ENCODE measurements at regions not wholly inside any gene's neighbourhood (a gene's known extent, or its start where the extent isn't known, plus 50 kb on each side); places are given as distances from the start of the nearest gene placed in this dataset.

- Histone ChIP-seq H2AK5ac (ENCODE audit: low read depth, low read length) (no peak overlapping the region), H2BK20ac (ENCODE audit: low read depth, low read length) (no peak overlapping the region), H3K79me1 (ENCODE audit: low read depth in 1 of 2, low read length in 2 of 2) (no peaks in the 10 kb centered on the region), H3K4ac (ENCODE audit: low read depth, low read length) (no peak overlapping the region), H4K8ac (ENCODE audit: low read depth in 2 of 2, low read length in 2 of 2) (no peak overlapping the region), H2BK15ac (ENCODE audit: low read depth, low read length) (no peak overlapping the region), H3K27ac (ENCODE audit: insufficient read depth, low read length) (no peak overlapping the region), H3K27me3 (ENCODE audit: control insufficient read depth, insufficient read depth, low read length) (no peaks in the 10 kb centered on the region), H3K14ac (replicated peaks; ENCODE audit: low read depth, low read length) (no peak overlapping the region), H3K4me3 (ENCODE audit: insufficient read depth, low read depth, low read length) (no peak overlapping the region), H2BK5ac (ENCODE audit: low read depth, low read length, poor library complexity, severe bottlenecking) (no peak overlapping the region), H3K23ac (ENCODE audit: low read depth, low read length) (no peak overlapping the region), H4K20me1 (ENCODE audit: insufficient read depth, low read length) (no peaks in the 10 kb centered on the region), H3K18ac (ENCODE audit: low read depth, low read length) (no peak overlapping the region), H3K9me1 (ENCODE audit: insufficient read depth, low read length) (no peaks in the 10 kb centered on the region), H3K36me3 (ENCODE audit: control insufficient read depth, insufficient read depth, low read length) (no peaks in the 10 kb centered on the region), H3K9me3 (ENCODE audit: control insufficient read depth, insufficient read depth, low read length) (peaks cover 7% of the 10 kb centered on the region), H2BK120ac (ENCODE audit: low read depth, low read length) (no peak overlapping the region), H3K9ac (ENCODE audit: low read depth, low read length) (no peak overlapping the region), H2AFZ (replicated peaks; ENCODE audit: low read length, poor library complexity) (no peak overlapping the region), H4K91ac (ENCODE audit: insufficient read depth, low read depth, low read length) (no peak overlapping the region), H2AK9ac (replicated peaks; ENCODE audit: low read depth, low read length, poor library complexity) (no peak overlapping the region), H4K5ac (ENCODE audit: low read depth, low read length) (no peak overlapping the region), H3K4me1 (ENCODE audit: control insufficient read depth, insufficient read depth, low read length) (no peaks in the 10 kb centered on the region), H3K4me2 (ENCODE audit: low read depth, low read length) (no peak overlapping the region), H3K56ac (ENCODE audit: extremely low read depth, insufficient read depth, low read length) (no peak overlapping the region)
- dilution Hi-C loops (cut with HindIII; ENCODE audit: low sequenced_read_pairs, unreplicated experiment) (no loop called here), intact Hi-C loops (cut with micrococcal nuclease) (no loop called here), in situ Hi-C loops (cut with MboI; ENCODE audit: low sequenced_read_pairs) (no loop called here)
- TF ChIP-seq POLR2A (IDR thresholded peaks at IDR 0.05; ENCODE audit: low read depth, low read length): no peak
- no peak for TF ChIP-seq CTCF (conservative IDR thresholded peaks at IDR 0.05; ENCODE audit: low read depth, low read length)
- no peak for TF ChIP-seq CHD1 (IDR thresholded peaks at IDR 0.05; ENCODE audit: low read depth, low read length)
- TF ChIP-seq MXI1 (IDR thresholded peaks at IDR 0.05; ENCODE audit: borderline replicate concordance, low read depth, low read length): no peak
- TF ChIP-seq RAD21 (IDR thresholded peaks at IDR 0.05; ENCODE audit: low read length): no peak
- no peak for TF ChIP-seq RCOR1 (IDR thresholded peaks at IDR 0.05; ENCODE audit: insufficient replicate concordance, low read length)
- no peak for TF ChIP-seq RFX5 (IDR thresholded peaks at IDR 0.05; ENCODE audit: low read depth, low read length)
- no peak for TF ChIP-seq NFE2L2 (IDR thresholded peaks at IDR 0.05; ENCODE audit: low read depth, low read length)
- no peak for TF ChIP-seq USF2 (IDR thresholded peaks at IDR 0.05; ENCODE audit: low read depth, low read length)
- TF ChIP-seq CEBPB (IDR thresholded peaks at IDR 0.05; ENCODE audit: low read depth, low read length): no peak
- TF ChIP-seq BHLHE40 (IDR thresholded peaks at IDR 0.05; ENCODE audit: low read depth, low read length): no peak
- TF ChIP-seq MAZ (IDR thresholded peaks at IDR 0.05; ENCODE audit: borderline replicate concordance, low read depth, low read length): no peak
- no peak for TF ChIP-seq MAFK (IDR thresholded peaks at IDR 0.05; ENCODE audit: low read depth, low read length)
- TF ChIP-seq ELK1 (IDR thresholded peaks at IDR 0.05; ENCODE audit: borderline replicate concordance, low read depth, low read length): no peak
- no peak for TF ChIP-seq SMC3 (IDR thresholded peaks at IDR 0.05; ENCODE audit: low read depth, low read length)
- no peak for TF ChIP-seq FOS (IDR thresholded peaks at IDR 0.05; ENCODE audit: low read depth, low read length)
- CTCF ChIA-PET: no interaction called here
- DNase-seq: no peak
- no CpG with 5 or more reads among the region's 1 CpG for WGBS, 2 experiments (ENCODE audit: extremely low coverage in 2 of 2, insufficient read length in 1 of 2)
- ATAC-seq (ENCODE audit: low read depth): no peak
- POLR2A ChIA-PET (ENCODE audit: unreplicated experiment): no interaction called here
- BruUV-seq (replicated peaks): no TSS peak
Observed at GRCh38 chr15:96559087-96559486, 228.6 kb downstream of the NR2F2 start.

Data from IMR-90 (cell line).